SU-DHL-6 (cell line): ENCODE measurements at regions not wholly inside any gene's neighbourhood (a gene's known extent, or its start where the extent isn't known, plus 50 kb on each side); places are given as distances from the start of the nearest gene placed in this dataset.

Source experiments
- H2AFZ ChIP-seq: fragments of 200-600 bp; sonication (generic); 2 replicates; pipeline ENCODE4 v1.6.1; 2014; ENCODE audit warnings: low read depth, mild to moderate bottlenecking, moderate library complexity, mixed read lengths, antibody characterized with exemption, low read length; ENCODE audit not compliant: severe bottlenecking
- H3F3A ChIP-seq: fragments of 200-600 bp; shearing (Covaris generic); 2 replicates; pipeline ENCODE4 v1.6.0; 2016; ENCODE audit warnings: antibody characterized with exemption, mild to moderate bottlenecking; ENCODE audit not compliant: insufficient read depth
- H3K27ac ChIP-seq: fragments of 200-600 bp; sonication (generic); 2 replicates; pipeline ENCODE4 v1.5.1; 2016; ENCODE audit warnings: low read depth, mild to moderate bottlenecking, low read length, moderate library complexity, mixed read lengths
- H3K27me3 ChIP-seq: fragments of 200-600 bp; sonication (generic), shearing (Covaris generic); 2 replicates; pipeline ENCODE4 v1.6.0; 2014; ENCODE audit warnings: mild to moderate bottlenecking, low read length
- H3K36me3 ChIP-seq: fragments of 200-600 bp; sonication (generic); 2 replicates; pipeline ENCODE4 v1.6.1; 2014; ENCODE audit warnings: mild to moderate bottlenecking, low read length, mixed read lengths
- H3K4me2 ChIP-seq: fragments of 300-600, 200-600 bp; shearing (Covaris generic), sonication (generic); 2 replicates; pipeline ENCODE4 v1.6.0; 2014; ENCODE audit warnings: low read length, low read depth, mild to moderate bottlenecking; ENCODE audit not compliant: poor library complexity, severe bottlenecking
- H3K4me3 ChIP-seq: fragments of 200-600 bp; sonication (generic); 2 replicates; pipeline ENCODE4 v1.5.1; 2014; ENCODE audit warnings: antibody characterized with exemption, low read length, mild to moderate bottlenecking, mixed read lengths; ENCODE audit not compliant: insufficient read depth, poor library complexity, severe bottlenecking
- H3K79me2 ChIP-seq: fragments of 200-600 bp; sonication (generic); 2 replicates; pipeline ENCODE4 v1.6.1; 2014; ENCODE audit warnings: mild to moderate bottlenecking, low read length, moderate library complexity; ENCODE audit not compliant: insufficient read depth
- H3K9ac ChIP-seq: fragments of 200-600 bp; sonication (generic); 2 replicates; pipeline ENCODE4 v1.7.0; 2014; ENCODE audit warnings: mild to moderate bottlenecking, low read length
- H3K9me2 ChIP-seq: fragments of 200-600 bp; sonication (generic); replicated peaks from 2 replicates; pipeline ENCODE4 v1.6.1; 2014; ENCODE audit warnings: low read length; ENCODE audit not compliant: insufficient read depth
- H3K9me3 ChIP-seq: fragments of 200-600 bp; sonication (generic); 2 replicates; pipeline ENCODE4 v1.6.1; 2014; ENCODE audit warnings: low read length, mixed read lengths; ENCODE audit not compliant: insufficient read depth
- H4K20me1 ChIP-seq: fragments of 200-600 bp; sonication (generic); 2 replicates; pipeline ENCODE4 v1.6.1; 2014; ENCODE audit warnings: low read depth, mild to moderate bottlenecking, antibody characterized with exemption, low read length, moderate library complexity, mixed read lengths
- CTCF ChIP-seq: fragments of 200-600 bp; sonication (generic); IDR thresholded peaks from one replicate; pipeline ENCODE4 v1.5.1; 2017; ENCODE audit warnings: antibody characterized with exemption, mild to moderate bottlenecking, low read length, moderate library complexity; ENCODE audit not compliant: insufficient read depth, poor library complexity, severe bottlenecking
- EZH2phosphoT487 ChIP-seq: fragments of 200-600 bp; sonication (generic), shearing (Covaris generic); conservative IDR thresholded peaks from 2 replicates; pipeline ENCODE4 v1.6.1; 2018; ENCODE audit warnings: mild to moderate bottlenecking, antibody characterized with exemption, low read length, moderate library complexity, mixed read lengths

GRCh38 chr17:15029469-15029868 is 235.7 kb downstream of the PMP22 start:
- TF ChIP-seq EZH2phosphoT487 (no peak), CTCF (no peak)
- Histone ChIP-seq H3K9me2 (no peaks in the 10 kb centered on the region; the same call in 1 of the 2 replicates), H3K27ac (no peak overlapping the region), H2AFZ (no peak overlapping the region), H3F3A (no peaks in the 10 kb centered on the region), H3K4me2 (no peak overlapping the region), H3K9me3 (no peaks in the 10 kb centered on the region), H3K79me2 (no peaks in the 10 kb centered on the region), H3K36me3 (no peaks in the 10 kb centered on the region; the same call in 1 of the 2 replicates), H3K4me3 (no peak overlapping the region), H3K27me3 (no peaks in the 10 kb centered on the region), H3K9ac (no peak overlapping the region), H4K20me1 (no peaks in the 10 kb centered on the region)

GRCh38 chr17:15027853-15028252 is 237.3 kb downstream of the PMP22 start:
- Histone ChIP-seq H3K27me3 (no peaks in the 10 kb centered on the region), H3K9me2 (no peaks in the 10 kb centered on the region; the same call in 1 of the 2 replicates), H3K9ac (no peak overlapping the region), H2AFZ (no peak overlapping the region), H3K79me2 (no peaks in the 10 kb centered on the region), H3K4me3 (no peak overlapping the region), H3K4me2 (no peak overlapping the region), H4K20me1 (no peaks in the 10 kb centered on the region), H3K27ac (no peak overlapping the region), H3K9me3 (no peaks in the 10 kb centered on the region), H3F3A (no peaks in the 10 kb centered on the region), H3K36me3 (no peaks in the 10 kb centered on the region; the same call in 1 of the 2 replicates)
- no peak for TF ChIP-seq EZH2phosphoT487
- TF ChIP-seq CTCF, result no peak

GRCh38 chr17:15026088-15026487 is 239.0 kb downstream of the PMP22 start:
- H3K4me3 ChIP-seq, result no peak overlapping the region
- no peaks in the 10 kb centered on the region for H4K20me1 ChIP-seq
- no peak overlapping the region for H3K9ac ChIP-seq
- H3K27ac ChIP-seq, result no peak overlapping the region
- no peaks in the 10 kb centered on the region for H3K79me2 ChIP-seq
- no peaks in the 10 kb centered on the region; the same call in 1 of the 2 replicates for H3K9me2 ChIP-seq
- H3K36me3 ChIP-seq, result no peaks in the 10 kb centered on the region; the same call in 1 of the 2 replicates
- no peaks in the 10 kb centered on the region for H3K27me3 ChIP-seq
- H2AFZ ChIP-seq, result no peak overlapping the region
- H3F3A ChIP-seq, result no peaks in the 10 kb centered on the region
- TF ChIP-seq EZH2phosphoT487 (no peak), CTCF (no peak)
- no peak overlapping the region for H3K4me2 ChIP-seq
- H3K9me3 ChIP-seq, result no peaks in the 10 kb centered on the region
